ENCODE measurements at regions not wholly inside any gene's neighbourhood (a gene's known extent, or its start where the extent isn't known, plus 50 kb on each side); places are given as distances from the start of the nearest gene placed in this dataset.

DNA sequence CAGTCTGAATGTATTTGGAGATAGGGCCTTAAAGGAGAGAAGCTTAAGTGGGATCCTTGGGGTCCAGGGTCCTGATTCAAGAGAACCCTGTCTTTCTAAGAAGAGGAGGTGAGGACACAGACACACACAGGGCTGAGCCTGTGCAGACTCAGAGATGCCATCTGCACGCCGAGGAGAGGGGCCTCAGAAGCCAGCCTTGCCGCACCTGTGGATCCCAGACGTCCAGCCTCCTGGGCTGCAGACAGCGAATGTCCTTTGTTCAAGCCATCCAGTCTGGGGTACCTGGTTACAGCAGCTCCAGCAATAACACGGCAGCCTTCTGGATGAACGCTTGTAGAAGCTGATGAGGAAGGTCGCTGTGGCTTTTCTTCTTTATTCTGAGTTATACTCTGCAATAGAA lies 1086.1 kb downstream of the BRD1 start:
- Histone ChIP-seq H3K4ac (ENCODE audit: low read depth, low read length) (no peak overlapping the region), H3K23ac (ENCODE audit: low read depth, low read length) (no peak overlapping the region), H3K9ac (ENCODE audit: low read depth, low read length) (no peak overlapping the region), H4K91ac (ENCODE audit: insufficient read depth, low read depth, low read length) (no peak overlapping the region), H3K4me3 (ENCODE audit: insufficient read depth, low read depth, low read length) (no peak overlapping the region), H3K4me1 (ENCODE audit: control insufficient read depth, insufficient read depth, low read length) (no peaks in the 10 kb centered on the region), H3K14ac (replicated peaks; ENCODE audit: low read depth, low read length) (no peak overlapping the region), H3K9me3 (ENCODE audit: control insufficient read depth, insufficient read depth, low read length) (peaks cover 80% of the 10 kb centered on the region), H3K27ac (ENCODE audit: insufficient read depth, low read length) (no peak overlapping the region), H2BK5ac (ENCODE audit: low read depth, low read length, poor library complexity, severe bottlenecking) (no peak overlapping the region), H3K56ac (ENCODE audit: extremely low read depth, insufficient read depth, low read length) (no peak overlapping the region), H3K36me3 (ENCODE audit: control insufficient read depth, insufficient read depth, low read length) (no peaks in the 10 kb centered on the region), H3K79me1 (ENCODE audit: low read depth in 1 of 2, low read length in 2 of 2) (no peaks in the 10 kb centered on the region), H4K8ac (ENCODE audit: low read depth in 2 of 2, low read length in 2 of 2) (no peak overlapping the region), H2BK120ac (ENCODE audit: low read depth, low read length) (no peak overlapping the region), H3K27me3 (ENCODE audit: control insufficient read depth, insufficient read depth, low read length) (no peaks in the 10 kb centered on the region), H3K18ac (ENCODE audit: low read depth, low read length) (no peak overlapping the region), H4K5ac (ENCODE audit: low read depth, low read length) (no peak overlapping the region), H2AFZ (replicated peaks; ENCODE audit: low read length, poor library complexity) (no peak overlapping the region), H2AK5ac (ENCODE audit: low read depth, low read length) (no peak overlapping the region), H3K4me2 (ENCODE audit: low read depth, low read length) (no peak overlapping the region), H2BK15ac (ENCODE audit: low read depth, low read length) (no peak overlapping the region), H4K20me1 (ENCODE audit: insufficient read depth, low read length) (no peaks in the 10 kb centered on the region), H2AK9ac (replicated peaks; ENCODE audit: low read depth, low read length, poor library complexity) (no peak overlapping the region), H2BK20ac (ENCODE audit: low read depth, low read length) (no peak overlapping the region), H3K9me1 (ENCODE audit: insufficient read depth, low read length) (no peaks in the 10 kb centered on the region)
- in situ Hi-C loops (cut with MboI; ENCODE audit: low sequenced_read_pairs), result no loop called here
- dilution Hi-C loops (cut with HindIII; ENCODE audit: low sequenced_read_pairs, unreplicated experiment), result no loop called here
- intact Hi-C loops (cut with micrococcal nuclease), result no loop called here
- CTCF ChIA-PET, result no interaction called here
- ATAC-seq (ENCODE audit: low read depth) (no peak), DNase-seq (no peak)
- POLR2A ChIA-PET (ENCODE audit: unreplicated experiment), result no interaction called here
- WGBS, 2 experiments (ENCODE audit: extremely low coverage in 2 of 2, insufficient read length in 1 of 2), result no CpG with 5 or more reads among the region's 8 CpGs
- BruUV-seq (replicated peaks), result no TSS peak
- TF ChIP-seq SMC3 (IDR thresholded peaks at IDR 0.05; ENCODE audit: low read depth, low read length) (no peak), MAFK (IDR thresholded peaks at IDR 0.05; ENCODE audit: low read depth, low read length) (no peak), CEBPB (IDR thresholded peaks at IDR 0.05; ENCODE audit: low read depth, low read length) (no peak), RFX5 (IDR thresholded peaks at IDR 0.05; ENCODE audit: low read depth, low read length) (no peak), FOS (IDR thresholded peaks at IDR 0.05; ENCODE audit: low read depth, low read length) (no peak), NFE2L2 (IDR thresholded peaks at IDR 0.05; ENCODE audit: low read depth, low read length) (no peak), MXI1 (IDR thresholded peaks at IDR 0.05; ENCODE audit: borderline replicate concordance, low read depth, low read length) (no peak), CHD1 (IDR thresholded peaks at IDR 0.05; ENCODE audit: low read depth, low read length) (no peak), RAD21 (IDR thresholded peaks at IDR 0.05; ENCODE audit: low read length) (no peak), CTCF (conservative IDR thresholded peaks at IDR 0.05; ENCODE audit: low read depth, low read length) (no peak), BHLHE40 (IDR thresholded peaks at IDR 0.05; ENCODE audit: low read depth, low read length) (no peak), MAZ (IDR thresholded peaks at IDR 0.05; ENCODE audit: borderline replicate concordance, low read depth, low read length) (no peak), POLR2A (IDR thresholded peaks at IDR 0.05; ENCODE audit: low read depth, low read length) (no peak), RCOR1 (IDR thresholded peaks at IDR 0.05; ENCODE audit: insufficient replicate concordance, low read length) (no peak)
- TF ChIP-seq, protein P1, sequence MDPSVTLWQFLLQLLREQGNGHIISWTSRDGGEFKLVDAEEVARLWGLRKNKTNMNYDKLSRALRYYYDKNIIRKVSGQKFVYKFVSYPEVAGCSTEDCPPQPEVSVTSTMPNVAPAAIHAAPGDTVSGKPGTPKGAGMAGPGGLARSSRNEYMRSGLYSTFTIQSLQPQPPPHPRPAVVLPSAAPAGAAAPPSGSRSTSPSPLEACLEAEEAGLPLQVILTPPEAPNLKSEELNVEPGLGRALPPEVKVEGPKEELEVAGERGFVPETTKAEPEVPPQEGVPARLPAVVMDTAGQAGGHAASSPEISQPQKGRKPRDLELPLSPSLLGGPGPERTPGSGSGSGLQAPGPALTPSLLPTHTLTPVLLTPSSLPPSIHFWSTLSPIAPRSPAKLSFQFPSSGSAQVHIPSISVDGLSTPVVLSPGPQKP (IDR thresholded peaks at IDR 0.05; ENCODE audit: borderline replicate concordance, low read depth, low read length), result no peak
- TF ChIP-seq, protein P2, sequence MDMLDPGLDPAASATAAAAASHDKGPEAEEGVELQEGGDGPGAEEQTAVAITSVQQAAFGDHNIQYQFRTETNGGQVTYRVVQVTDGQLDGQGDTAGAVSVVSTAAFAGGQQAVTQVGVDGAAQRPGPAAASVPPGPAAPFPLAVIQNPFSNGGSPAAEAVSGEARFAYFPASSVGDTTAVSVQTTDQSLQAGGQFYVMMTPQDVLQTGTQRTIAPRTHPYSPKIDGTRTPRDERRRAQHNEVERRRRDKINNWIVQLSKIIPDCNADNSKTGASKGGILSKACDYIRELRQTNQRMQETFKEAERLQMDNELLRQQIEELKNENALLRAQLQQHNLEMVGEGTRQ (IDR thresholded peaks at IDR 0.05; ENCODE audit: low read depth, low read length), result no peak

All from IMR-90 (cell line).